ENCODE measurements at regions not wholly inside any gene's neighbourhood (a gene's known extent, or its start where the extent isn't known, plus 50 kb on each side); places are given as distances from the start of the nearest gene placed in this dataset.

DNA sequence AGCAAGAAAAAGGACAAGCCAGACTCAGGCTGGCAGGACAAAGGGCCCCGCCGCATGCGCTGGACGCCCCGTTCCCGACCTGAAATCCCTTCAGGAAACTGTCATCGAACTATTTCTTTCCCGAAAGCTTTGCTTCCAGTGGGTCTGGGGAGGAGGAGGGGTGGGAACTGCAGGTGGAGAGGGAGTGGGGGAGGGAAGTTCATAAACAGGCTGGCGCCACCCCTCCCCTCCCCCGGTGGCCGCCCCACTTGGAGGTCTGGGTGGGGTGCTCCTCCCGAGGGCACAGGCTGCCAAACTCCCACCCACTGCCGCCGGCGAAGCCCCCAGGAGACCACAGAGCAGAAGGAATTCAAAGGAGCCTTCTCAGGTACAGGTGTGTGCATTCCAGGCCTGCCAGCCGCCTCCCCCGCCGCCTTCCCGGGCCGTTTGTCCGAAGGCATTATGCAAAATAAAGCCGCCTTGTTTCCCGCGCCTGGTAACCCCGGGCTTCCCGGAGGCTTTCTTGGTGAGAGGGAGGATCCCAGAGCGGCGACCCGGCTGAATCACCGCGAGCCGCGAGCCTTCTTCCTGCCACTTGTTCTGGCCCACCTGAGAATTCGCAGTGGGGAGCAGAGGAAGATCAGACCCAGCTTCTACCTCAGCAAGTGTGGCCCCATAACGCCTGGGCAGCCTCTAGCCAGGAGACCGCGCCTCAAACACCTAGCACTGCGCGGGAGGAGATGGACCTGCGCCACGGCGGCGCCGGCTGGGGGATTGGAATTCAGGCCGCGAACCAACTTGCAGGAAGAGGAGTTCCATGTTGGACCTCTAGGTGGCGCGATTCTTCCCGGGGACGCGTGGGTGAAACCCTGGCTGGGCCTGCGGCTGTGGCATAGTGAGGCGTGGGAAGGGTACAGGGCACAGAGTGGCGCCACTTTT is 101.9 kb downstream of the FOXI3 start:
- TF ChIP-seq GATA1 (IDR thresholded peaks at IDR 0.05; ENCODE audit: low read depth, low read length) = no peak
- no peak for TF ChIP-seq POLR2A (IDR thresholded peaks at IDR 0.05; ENCODE audit: low read length)

Measured in erythroblast (primary cell).